ENCODE measurements at regions not wholly inside any gene's neighbourhood (a gene's known extent, or its start where the extent isn't known, plus 50 kb on each side); places are given as distances from the start of the nearest gene placed in this dataset.

DNA sequence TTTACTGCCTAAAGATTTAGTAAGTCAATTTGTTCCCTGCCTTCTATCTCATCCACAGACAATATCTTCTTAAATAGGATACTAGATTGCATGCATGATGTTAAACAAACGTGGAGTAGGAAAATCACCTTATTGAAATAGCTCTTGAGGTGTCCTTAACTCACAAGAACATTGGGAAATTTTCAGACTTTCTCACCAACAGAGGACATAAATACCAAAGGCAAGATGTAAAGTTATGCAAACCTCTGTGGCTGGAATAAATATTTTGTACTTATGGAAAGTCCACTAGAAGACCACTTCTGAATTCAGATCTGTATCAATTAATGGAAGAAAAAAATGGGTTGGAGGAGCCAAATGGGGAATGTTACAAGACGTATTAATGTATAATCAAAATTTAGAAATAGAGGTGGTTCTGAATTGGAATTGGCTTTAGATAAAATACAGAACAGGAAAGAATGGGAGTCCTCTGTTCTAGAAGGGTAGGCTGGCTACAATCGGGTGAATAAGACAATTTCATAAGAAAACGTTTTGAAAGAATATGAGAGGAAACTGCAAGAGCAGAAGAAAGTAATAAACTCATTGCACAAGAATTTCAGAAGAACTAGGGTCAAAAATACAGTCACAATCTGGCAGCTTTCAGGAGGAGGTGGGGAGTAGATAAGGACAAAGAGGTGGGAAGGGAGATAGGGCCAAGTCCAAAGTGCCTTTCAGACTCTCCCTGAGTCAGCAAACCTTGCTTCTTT lies 69.3 kb upstream of the FN1 start (continued):
- TF ChIP-seq, protein P1, sequence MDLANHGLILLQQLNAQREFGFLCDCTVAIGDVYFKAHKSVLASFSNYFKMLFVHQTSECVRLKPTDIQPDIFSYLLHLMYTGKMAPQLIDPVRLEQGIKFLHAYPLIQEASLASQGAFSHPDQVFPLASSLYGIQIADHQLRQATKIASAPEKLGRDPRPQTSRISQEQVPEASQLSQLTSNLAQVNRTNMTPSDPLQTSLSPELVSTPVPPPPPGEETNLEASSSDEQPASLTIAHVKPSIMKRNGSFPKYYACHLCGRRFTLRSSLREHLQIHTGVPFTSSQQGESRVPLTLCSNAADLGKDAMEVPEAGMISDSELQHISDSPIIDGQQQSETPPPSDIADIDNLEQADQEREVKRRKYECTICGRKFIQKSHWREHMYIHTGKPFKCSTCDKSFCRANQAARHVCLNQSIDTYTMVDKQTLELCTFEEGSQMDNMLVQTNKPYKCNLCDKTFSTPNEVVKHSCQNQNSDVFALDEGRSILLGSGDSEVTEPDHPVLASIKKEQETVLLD (IDR thresholded peaks at IDR 0.05), result no peak
- peak; percentile 88 for TF ChIP-seq SMARCE1 (IDR thresholded peaks at IDR 0.05)
- no peak for TF ChIP-seq ZC3H4 (CRISPR knock-in tag; IDR thresholded peaks at IDR 0.05; ENCODE audit: borderline replicate concordance)
- TF ChIP-seq MTA2 (IDR thresholded peaks at IDR 0.05; ENCODE audit: low read depth), result peak; percentile 82
- TF ChIP-seq CCNT2 (IDR thresholded peaks at IDR 0.05; ENCODE audit: borderline replicate concordance, extremely low read depth, insufficient read length, low read depth, low read length), result peak; percentile 48
- TF ChIP-seq FOXM1 (IDR thresholded peaks at IDR 0.05; ENCODE audit: low read depth), result peak; percentile 72
- no peak for TF ChIP-seq FOXM1 (CRISPR knock-in tag; IDR thresholded peaks at IDR 0.05; ENCODE audit: low read depth)
- peak; percentile 58; the same call in 1 of the 2 replicates for TF ChIP-seq LEF1 (IDR thresholded peaks at IDR 0.05)
- TF ChIP-seq TAF9B (IDR thresholded peaks at IDR 0.05; ENCODE audit: partially characterized antibody), result peak; percentile 43
- TF ChIP-seq MED1 (CRISPR knock-in tag; IDR thresholded peaks at IDR 0.05; ENCODE audit: borderline replicate concordance), result no peak
- TF ChIP-seq HIVEP1 (CRISPR knock-in tag; IDR thresholded peaks at IDR 0.05), result no peak
- no peak for TF ChIP-seq ESRRB (CRISPR knock-in tag; IDR thresholded peaks at IDR 0.05; ENCODE audit: borderline replicate concordance)
- TF ChIP-seq KAT2B (IDR thresholded peaks at IDR 0.05; ENCODE audit: low read depth, low read length), result no peak
- no peak for TF ChIP-seq TEAD1 (CRISPR knock-in tag; IDR thresholded peaks at IDR 0.05)
- peak; percentile 87 for TF ChIP-seq NCOR1 (IDR thresholded peaks at IDR 0.05)
- peak in 1 of 2 experiments; percentile 27 for TF ChIP-seq NCOA2 (IDR thresholded peaks at IDR 0.05; ENCODE audit: partially characterized antibody in 2 of 2)
- TF ChIP-seq IFI16 (CRISPR knock-in tag; IDR thresholded peaks at IDR 0.05), result no peak
- peak; percentile 72; the same call in 1 of the 2 replicates for TF ChIP-seq KLF16 (IDR thresholded peaks at IDR 0.05)
- no peak for TF ChIP-seq ZNF174 (CRISPR knock-in tag; IDR thresholded peaks at IDR 0.05)
- TF ChIP-seq GATAD2A (IDR thresholded peaks at IDR 0.05), result no peak
- TF ChIP-seq ZC3H11A (IDR thresholded peaks at IDR 0.05; ENCODE audit: low read depth, low read length), result no peak
- peak; percentile 61; the same call in 1 of the 2 replicates for TF ChIP-seq SMARCC2 (IDR thresholded peaks at IDR 0.05; ENCODE audit: low read depth)
- peak; percentile 75 for TF ChIP-seq SOX6 (IDR thresholded peaks at IDR 0.05)
- no peak for TF ChIP-seq SRSF3 (IDR thresholded peaks at IDR 0.05; ENCODE audit: insufficient read depth, low read length)
- peak in 1 of 2 experiments; percentile 77; a peak in 1 of 4 replicates for TF ChIP-seq ARNT (IDR thresholded peaks at IDR 0.05)
- no peak for TF ChIP-seq GABPB2 (CRISPR knock-in tag; conservative IDR thresholded peaks at IDR 0.05)
- peak; percentile 64; the same call in 1 of the 2 replicates for TF ChIP-seq TRIM28 (IDR thresholded peaks at IDR 0.05)
- no peak for TF ChIP-seq FOXK2 (conservative IDR thresholded peaks at IDR 0.05 in 1 of 2, IDR thresholded peaks at IDR 0.05 in 1 of 2; ENCODE audit: low read depth in 2 of 2)
- TF ChIP-seq HDAC3 (IDR thresholded peaks at IDR 0.05; ENCODE audit: borderline replicate concordance, partially characterized antibody), result peak; percentile 69
- no peak for TF ChIP-seq ZNF232 (CRISPR knock-in tag; IDR thresholded peaks at IDR 0.05)
- TF ChIP-seq BRF1 (IDR thresholded peaks at IDR 0.05; ENCODE audit: borderline replicate concordance, extremely low read depth, insufficient read length), result no peak
- TF ChIP-seq NUFIP1 (IDR thresholded peaks at IDR 0.05; ENCODE audit: partially characterized antibody), result no peak
- peak in 1 of 2 experiments; percentile 64; a peak in 2 of 4 replicates for TF ChIP-seq HDAC1 (IDR thresholded peaks at IDR 0.05)
